Endothelial cell of umbilical vein (primary cell): ENCODE measurements at regions not wholly inside any gene's neighbourhood (a gene's known extent, or its start where the extent isn't known, plus 50 kb on each side); places are given as distances from the start of the nearest gene placed in this dataset.

Source experiments
- BruUV-seq: library from RNA; stranded (reverse); fragments of 400-500 nt; replicated peaks from 2 replicates; lab custom pipeline; 2021; lab: Mats Ljungman, UMichigan
- CTCF ChIA-PET: fragments of 300-600, 350-600 bp; sonication (Branson Sonifier 250); formaldehyde crosslinking; loops from one replicate; lab custom pipeline; 2021; ENCODE audit warnings: antibody characterized with exemption, inconsistent platforms; lab: Charles Lee
- POLR2A ChIA-PET: fragments of 300-600, 350-600 bp; sonication (Branson Sonifier 250); formaldehyde crosslinking; loops from one replicate; lab custom pipeline; 2021; ENCODE audit warnings: antibody characterized with exemption, inconsistent platforms; lab: Charles Lee
- DNase-seq: peaks from one replicate; pipeline ENCODE4 v3.0.0-alpha.2; 2011; ENCODE audit warnings: low read depth, low spot score
- FAIRE-seq: peaks from 2 replicates; lab custom pipeline; 2011; peaks lifted over from hg19 to GRCh38; lab: Jason Lieb, UNC
- H2AFZ ChIP-seq: 2 replicates; pipeline ENCODE4 v1.6.0; 2012; ENCODE audit warnings: low read depth, low read length, control low read depth, inconsistent platforms
- H3K27ac ChIP-seq: 2 replicates; pipeline ENCODE4 v1.5.1; 2011; ENCODE audit warnings: low read depth, mild to moderate bottlenecking, control low read depth, low read length, moderate library complexity; ENCODE audit not compliant: insufficient read depth
- H3K27me3 ChIP-seq, 2 experiments: 2 replicates each; pipeline versions ENCODE4 v1.6.0 to v1.6.1; 2011; ENCODE audit warnings: low read length in 2 of 2, mixed read lengths in 1 of 2; ENCODE audit not compliant: control insufficient read depth in 2 of 2, insufficient read depth in 2 of 2
- H3K36me3 ChIP-seq, 2 experiments: 2 replicates in 1 of 2; 3 replicates in 1 of 2; pipeline ENCODE4 v1.5.1; 2011; ENCODE audit warnings: low read length in 2 of 2, mild to moderate bottlenecking in 1 of 2, moderate library complexity in 1 of 2; ENCODE audit not compliant: control insufficient read depth in 2 of 2, insufficient read depth in 2 of 2; ENCODE audit errors: extremely low read depth in 1 of 2
- H3K4me1 ChIP-seq: 3 replicates; pipeline ENCODE4 v1.5.1; 2011; ENCODE audit warnings: mild to moderate bottlenecking, low read length; ENCODE audit not compliant: control insufficient read depth, insufficient read depth; ENCODE audit errors: extremely low read depth
- H3K4me2 ChIP-seq: 2 replicates; pipeline ENCODE4 v1.6.1; 2011; ENCODE audit warnings: low read length, control low read depth, mixed read lengths; ENCODE audit not compliant: insufficient read depth
- H3K4me3 ChIP-seq, 3 experiments: fragments of 200-600 bp in 1 of 3; sonication (generic), shearing (Covaris generic) in 1 of 3; replicated peaks in 1 of 3; 2 replicates each; pipeline ENCODE4 v1.5.1; 2011 to 2016; ENCODE audit warnings: control low read depth in 3 of 3, low read length in 3 of 3, mild to moderate bottlenecking in 2 of 3, inconsistent platforms in 1 of 3, low read depth in 1 of 3, moderate library complexity in 1 of 3; ENCODE audit not compliant: insufficient read depth in 1 of 3
- H3K79me2 ChIP-seq: 2 replicates; pipeline ENCODE4 v1.6.0; 2012; ENCODE audit warnings: low read length, inconsistent platforms; ENCODE audit not compliant: control insufficient read depth, insufficient read depth
- H3K9ac ChIP-seq: replicated peaks from 2 replicates; pipeline ENCODE3; 2011; ENCODE audit warnings: low read length, control low read depth; ENCODE audit not compliant: insufficient read depth; ENCODE audit errors: extremely low read depth
- H3K9me1 ChIP-seq: replicated peaks from 3 replicates; pipeline ENCODE4 v1.6.0; 2011; ENCODE audit warnings: mild to moderate bottlenecking, low read length; ENCODE audit not compliant: control insufficient read depth, insufficient read depth; ENCODE audit errors: extremely low read depth
- H3K9me3 ChIP-seq: replicated peaks from 2 replicates; pipeline ENCODE4 v1.5.1; 2012; ENCODE audit warnings: low read length, inconsistent platforms; ENCODE audit not compliant: control insufficient read depth, insufficient read depth
- H4K20me1 ChIP-seq: replicated peaks from 2 replicates; pipeline ENCODE3; 2011; ENCODE audit warnings: mild to moderate bottlenecking, low read length; ENCODE audit not compliant: control insufficient read depth, insufficient read depth; ENCODE audit errors: extremely low read depth
- EZH2 ChIP-seq: IDR thresholded peaks from 2 replicates; pipeline ENCODE4 v1.6.1; 2012; ENCODE audit warnings: borderline replicate concordance, low read depth, mild to moderate bottlenecking, moderate library complexity, low read length, inconsistent platforms; ENCODE audit not compliant: severe bottlenecking
- FOS ChIP-seq: IDR thresholded peaks from 2 replicates; pipeline ENCODE4 v1.6.1; 2011; ENCODE audit warnings: mild to moderate bottlenecking, low read length, moderate library complexity, borderline replicate concordance; ENCODE audit not compliant: insufficient read depth
- GATA2 ChIP-seq: IDR thresholded peaks from 2 replicates; pipeline ENCODE4 v1.7.0; 2011; ENCODE audit warnings: low read depth, mild to moderate bottlenecking, moderate library complexity, mixed read lengths, low read length; ENCODE audit not compliant: insufficient read length, insufficient read depth
- MYC ChIP-seq: IDR thresholded peaks from one replicate; pipeline ENCODE4 v1.6.1; 2011; ENCODE audit warnings: mild to moderate bottlenecking, low read depth, low read length
- POLR2A ChIP-seq: IDR thresholded peaks from 2 replicates; pipeline ENCODE4 v1.6.1; 2012; ENCODE audit warnings: low read depth, mild to moderate bottlenecking, control low read depth, low read length
- dilution Hi-C: fragments of 300-500 bp; cut with MboI; formaldehyde crosslinking; loops from one replicate; pipeline ENCODE4 v1.15.0; 2019; ENCODE audit warnings: low sequenced_read_pairs; ENCODE audit not compliant: extremely low pct_ligation_motif_present
- intact Hi-C: fragments of 100-400 bp; cut with micrococcal nuclease; formaldehyde crosslinking; loops from one replicate; pipeline ENCODE4 v1.10.0; 2022
- TF ChIP-seq, protein P1 (sequence below): IDR thresholded peaks from 2 replicates; pipeline ENCODE4 v1.6.1; 2011; ENCODE audit not compliant: insufficient read depth, insufficient read length
- TF ChIP-seq, protein P2 (sequence below), 2 donors: IDR thresholded peaks; 1 replicate in 1 of 2; 2 replicates in 1 of 2; pipeline ENCODE4 v1.5.1; 2011; ENCODE audit warnings: low read length in 2 of 2, mild to moderate bottlenecking in 2 of 2, moderate library complexity in 2 of 2, control low read depth in 1 of 2, inconsistent platforms in 1 of 2, low read depth in 1 of 2; ENCODE audit not compliant: insufficient read depth in 1 of 2; ENCODE audit errors: extremely low read depth in 1 of 2

DNA sequence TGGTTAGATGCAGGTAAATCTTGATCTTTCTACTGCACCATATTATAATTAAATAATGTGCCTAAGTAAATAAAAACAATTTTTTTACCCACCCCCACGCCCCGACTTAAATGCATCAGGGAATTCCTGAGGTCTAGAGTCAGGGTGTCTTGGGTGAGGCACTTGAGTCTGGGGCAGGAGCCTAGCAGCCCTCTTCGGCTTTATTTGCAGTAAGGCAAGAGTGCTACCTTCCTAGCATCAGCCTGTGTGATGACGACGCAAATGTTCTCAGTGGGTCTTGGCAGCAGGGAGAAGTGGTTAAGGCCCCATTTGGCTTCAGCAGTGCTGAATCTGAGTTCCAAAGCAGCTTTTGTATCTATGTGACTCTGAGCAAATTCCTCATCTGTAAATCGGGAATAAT lies 88.7 kb downstream of the POLR2M start:
- H3K9me3 ChIP-seq, result no peaks in the 10 kb centered on the region
- intact Hi-C loops, result no loop called here
- no peak overlapping the region for H3K4me3 ChIP-seq
- no peak overlapping the region for H3K4me2 ChIP-seq
- H3K27me3 ChIP-seq, result no peaks in the 10 kb centered on the region
- H3K27ac ChIP-seq, result no peak overlapping the region
- H3K9ac ChIP-seq, result no peak overlapping the region
- TF ChIP-seq, protein P1, sequence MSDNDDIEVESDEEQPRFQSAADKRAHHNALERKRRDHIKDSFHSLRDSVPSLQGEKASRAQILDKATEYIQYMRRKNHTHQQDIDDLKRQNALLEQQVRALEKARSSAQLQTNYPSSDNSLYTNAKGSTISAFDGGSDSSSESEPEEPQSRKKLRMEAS, result no peak
- TF ChIP-seq EZH2, result no peak
- TF ChIP-seq MYC, result no peak
- no peak for TF ChIP-seq FOS
- TF ChIP-seq, protein P2, sequence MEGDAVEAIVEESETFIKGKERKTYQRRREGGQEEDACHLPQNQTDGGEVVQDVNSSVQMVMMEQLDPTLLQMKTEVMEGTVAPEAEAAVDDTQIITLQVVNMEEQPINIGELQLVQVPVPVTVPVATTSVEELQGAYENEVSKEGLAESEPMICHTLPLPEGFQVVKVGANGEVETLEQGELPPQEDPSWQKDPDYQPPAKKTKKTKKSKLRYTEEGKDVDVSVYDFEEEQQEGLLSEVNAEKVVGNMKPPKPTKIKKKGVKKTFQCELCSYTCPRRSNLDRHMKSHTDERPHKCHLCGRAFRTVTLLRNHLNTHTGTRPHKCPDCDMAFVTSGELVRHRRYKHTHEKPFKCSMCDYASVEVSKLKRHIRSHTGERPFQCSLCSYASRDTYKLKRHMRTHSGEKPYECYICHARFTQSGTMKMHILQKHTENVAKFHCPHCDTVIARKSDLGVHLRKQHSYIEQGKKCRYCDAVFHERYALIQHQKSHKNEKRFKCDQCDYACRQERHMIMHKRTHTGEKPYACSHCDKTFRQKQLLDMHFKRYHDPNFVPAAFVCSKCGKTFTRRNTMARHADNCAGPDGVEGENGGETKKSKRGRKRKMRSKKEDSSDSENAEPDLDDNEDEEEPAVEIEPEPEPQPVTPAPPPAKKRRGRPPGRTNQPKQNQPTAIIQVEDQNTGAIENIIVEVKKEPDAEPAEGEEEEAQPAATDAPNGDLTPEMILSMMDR (IDR thresholded peaks at IDR 0.05; ENCODE audit: extremely low read depth in 1 of 2, insufficient read depth in 1 of 2, low read depth in 1 of 2, low read length in 2 of 2), result no peak
- no peak for TF ChIP-seq POLR2A
- TF ChIP-seq GATA2, result no peak
- no peak for DNase-seq
- no peak overlapping the region for H2AFZ ChIP-seq
- H3K79me2 ChIP-seq, result no peaks in the 10 kb centered on the region
- CTCF ChIA-PET, result interaction anchor here (1.3 kb wide), 1 partner anchor 44 kb away, joined by 3 read pairs; no protein-coding TSS in a partner anchor
- no peaks in the 10 kb centered on the region for H3K36me3 ChIP-seq
- FAIRE-seq, result no peak
- H3K4me1 ChIP-seq, result no peaks in the 10 kb centered on the region
- POLR2A ChIA-PET, result no interaction called here
- no peaks in the 10 kb centered on the region for H3K9me1 ChIP-seq
- no peaks in the 10 kb centered on the region for H4K20me1 ChIP-seq
- BruUV-seq, result no TSS peak
- dilution Hi-C loops, result no loop called here
